H1 (cell line): ENCODE measurements at regions not wholly inside any gene's neighbourhood (a gene's known extent, or its start where the extent isn't known, plus 50 kb on each side); places are given as distances from the start of the nearest gene placed in this dataset.

ENCODE experiments used
- CBX8 ChIP-seq: fragments of 300-800, 300-1000 bp; sonication (generic); IDR thresholded peaks from 2 replicates; pipeline ENCODE4 v1.7.1; 2016; ENCODE audit warnings: low read depth, low read length, borderline replicate concordance
- CHD1 ChIP-seq: IDR thresholded peaks from 2 replicates; pipeline ENCODE4 v1.6.1; 2012; ENCODE audit warnings: low read depth, low read length, improper control_type of control experiment
- EP300 ChIP-seq, 2 experiments: IDR thresholded peaks; 1 replicate in 1 of 2; 2 replicates in 1 of 2; pipeline ENCODE4 v1.6.1; 2011 to 2012; ENCODE audit warnings: low read depth in 2 of 2, low read length in 2 of 2, mild to moderate bottlenecking in 2 of 2, borderline replicate concordance in 1 of 2, inconsistent platforms in 1 of 2, moderate library complexity in 1 of 2
- EZH2 ChIP-seq: fragments of 200-600 bp; sonication (generic); IDR thresholded peaks from 2 replicates; pipeline ENCODE4 v1.7.1; 2012; ENCODE audit warnings: low read depth, mild to moderate bottlenecking, moderate library complexity, low read length, inconsistent platforms; ENCODE audit not compliant: severe bottlenecking
- JUN ChIP-seq: IDR thresholded peaks from 2 replicates; pipeline ENCODE4 v1.6.1; 2011; ENCODE audit warnings: low read depth, mild to moderate bottlenecking, improper control_type of control experiment, low read length
- POLR2AphosphoS5 ChIP-seq: IDR thresholded peaks from 2 replicates; pipeline ENCODE4 v1.6.1; 2011; ENCODE audit warnings: low read depth, low read length
- RAD21 ChIP-seq, 2 experiments: IDR thresholded peaks in 1 of 2; conservative IDR thresholded peaks in 1 of 2; 2 replicates each; pipeline ENCODE4 v1.6.1; 2011; ENCODE audit warnings: low read depth in 2 of 2, low read length in 2 of 2, improper control_type of control experiment in 1 of 2, inconsistent platforms in 1 of 2, mild to moderate bottlenecking in 1 of 2, moderate library complexity in 1 of 2
- ZNF274 ChIP-seq: IDR thresholded peaks from 2 replicates; pipeline ENCODE4 v1.7.0; 2012; ENCODE audit warnings: low read length, borderline replicate concordance; ENCODE audit errors: extremely low read depth
- TF ChIP-seq, protein P1 (sequence below), 3 experiments: IDR thresholded peaks; 1 replicate in 2 of 3; 2 replicates in 1 of 3; pipeline versions ENCODE4 v1.5.1 to v1.6.1; 2011; ENCODE audit warnings: low read length in 3 of 3, mild to moderate bottlenecking in 3 of 3, inconsistent platforms in 2 of 3, low read depth in 1 of 3, moderate library complexity in 1 of 3; ENCODE audit not compliant: insufficient read depth in 1 of 3; ENCODE audit errors: control extremely low read depth in 1 of 3
- TF ChIP-seq, protein P2 (sequence below): IDR thresholded peaks from 2 replicates; pipeline ENCODE4 v1.6.1; 2011; ENCODE audit warnings: low read length, improper control_type of control experiment

DNA sequence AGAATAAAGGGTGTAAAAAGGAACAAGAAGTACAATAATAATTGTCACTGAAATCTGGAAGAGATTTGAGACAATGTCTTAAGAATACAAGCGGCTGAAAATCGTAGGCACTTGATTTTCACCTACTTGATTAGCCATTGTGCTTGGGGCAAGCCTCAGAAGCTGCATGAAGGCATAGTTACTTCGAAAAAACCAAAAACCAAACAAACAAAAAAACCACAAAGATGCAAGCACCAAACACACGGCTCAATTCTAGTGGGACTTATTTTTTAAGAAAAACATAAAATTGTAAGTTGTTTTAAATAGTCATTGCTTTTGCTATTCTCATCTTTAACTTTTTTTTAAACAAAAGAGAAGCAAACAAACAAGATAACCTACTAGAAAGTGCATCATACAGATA is 235.6 kb downstream of the OGFRL1 start:
- TF ChIP-seq CHD1 (no peak), RAD21 (IDR thresholded peaks at IDR 0.05 in 1 of 2, conservative IDR thresholded peaks at IDR 0.05 in 1 of 2; ENCODE audit: low read depth in 2 of 2, low read length in 2 of 2) (no peak), POLR2AphosphoS5 (no peak), EZH2 (no peak), EP300 (IDR thresholded peaks at IDR 0.05; ENCODE audit: borderline replicate concordance in 1 of 2, low read depth in 2 of 2, low read length in 2 of 2) (no peak), ZNF274 (no peak), JUN (no peak), CBX8 (no peak)
- TF ChIP-seq, protein P1, sequence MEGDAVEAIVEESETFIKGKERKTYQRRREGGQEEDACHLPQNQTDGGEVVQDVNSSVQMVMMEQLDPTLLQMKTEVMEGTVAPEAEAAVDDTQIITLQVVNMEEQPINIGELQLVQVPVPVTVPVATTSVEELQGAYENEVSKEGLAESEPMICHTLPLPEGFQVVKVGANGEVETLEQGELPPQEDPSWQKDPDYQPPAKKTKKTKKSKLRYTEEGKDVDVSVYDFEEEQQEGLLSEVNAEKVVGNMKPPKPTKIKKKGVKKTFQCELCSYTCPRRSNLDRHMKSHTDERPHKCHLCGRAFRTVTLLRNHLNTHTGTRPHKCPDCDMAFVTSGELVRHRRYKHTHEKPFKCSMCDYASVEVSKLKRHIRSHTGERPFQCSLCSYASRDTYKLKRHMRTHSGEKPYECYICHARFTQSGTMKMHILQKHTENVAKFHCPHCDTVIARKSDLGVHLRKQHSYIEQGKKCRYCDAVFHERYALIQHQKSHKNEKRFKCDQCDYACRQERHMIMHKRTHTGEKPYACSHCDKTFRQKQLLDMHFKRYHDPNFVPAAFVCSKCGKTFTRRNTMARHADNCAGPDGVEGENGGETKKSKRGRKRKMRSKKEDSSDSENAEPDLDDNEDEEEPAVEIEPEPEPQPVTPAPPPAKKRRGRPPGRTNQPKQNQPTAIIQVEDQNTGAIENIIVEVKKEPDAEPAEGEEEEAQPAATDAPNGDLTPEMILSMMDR (IDR thresholded peaks at IDR 0.05; ENCODE audit: control extremely low read depth in 1 of 3, insufficient read depth in 1 of 3, low read depth in 1 of 3, low read length in 3 of 3): no peak
- TF ChIP-seq, protein P2, sequence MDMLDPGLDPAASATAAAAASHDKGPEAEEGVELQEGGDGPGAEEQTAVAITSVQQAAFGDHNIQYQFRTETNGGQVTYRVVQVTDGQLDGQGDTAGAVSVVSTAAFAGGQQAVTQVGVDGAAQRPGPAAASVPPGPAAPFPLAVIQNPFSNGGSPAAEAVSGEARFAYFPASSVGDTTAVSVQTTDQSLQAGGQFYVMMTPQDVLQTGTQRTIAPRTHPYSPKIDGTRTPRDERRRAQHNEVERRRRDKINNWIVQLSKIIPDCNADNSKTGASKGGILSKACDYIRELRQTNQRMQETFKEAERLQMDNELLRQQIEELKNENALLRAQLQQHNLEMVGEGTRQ: no peak
